GF-D8 (cell line): ENCODE measurements at regions not wholly inside any gene's neighbourhood (a gene's known extent, or its start where the extent isn't known, plus 50 kb on each side); places are given as distances from the start of the nearest gene placed in this dataset.
"Not testable (repeated sequence)": the region's sequence is repeated elsewhere in the genome, so short reads cannot be mapped to it uniquely, and the experiment has no call there.

Experiments used
- DNase-seq: peaks from one replicate; lab custom pipeline; 2025; lab: John Stamatoyannopoulos, UW

DNA sequence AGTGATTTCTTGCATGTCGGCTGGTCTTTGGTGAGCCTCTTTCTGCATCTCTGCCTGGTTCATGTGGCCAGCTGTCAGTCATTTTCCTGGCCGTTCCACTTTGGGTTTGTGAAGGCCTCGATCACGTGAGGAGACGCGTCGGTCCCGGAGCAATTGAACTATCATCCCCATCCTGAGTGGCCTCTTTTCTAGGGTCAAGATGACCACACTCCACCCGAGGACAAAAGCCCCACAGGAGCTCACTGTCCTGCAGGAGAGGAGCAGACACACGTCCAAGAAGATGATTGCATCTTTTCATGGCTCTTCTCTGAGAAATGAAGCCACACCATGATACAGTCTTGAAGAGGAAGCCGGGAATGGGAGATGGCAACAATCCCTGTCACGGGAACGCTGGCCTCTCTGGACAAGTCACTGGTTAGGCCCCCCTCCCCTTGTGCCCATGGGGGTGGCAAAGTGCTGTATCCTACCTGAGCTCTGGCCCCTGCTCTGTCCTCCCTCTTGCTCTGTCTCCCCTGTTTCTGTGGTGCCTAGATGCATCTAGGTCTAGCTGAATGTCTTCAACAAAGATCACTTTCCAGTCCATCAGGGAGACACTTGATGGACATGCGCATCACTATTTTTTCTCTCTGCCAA is 291.4 kb upstream of the ZNF337 start:
- not testable (repeated sequence) for DNase-seq

DNA sequence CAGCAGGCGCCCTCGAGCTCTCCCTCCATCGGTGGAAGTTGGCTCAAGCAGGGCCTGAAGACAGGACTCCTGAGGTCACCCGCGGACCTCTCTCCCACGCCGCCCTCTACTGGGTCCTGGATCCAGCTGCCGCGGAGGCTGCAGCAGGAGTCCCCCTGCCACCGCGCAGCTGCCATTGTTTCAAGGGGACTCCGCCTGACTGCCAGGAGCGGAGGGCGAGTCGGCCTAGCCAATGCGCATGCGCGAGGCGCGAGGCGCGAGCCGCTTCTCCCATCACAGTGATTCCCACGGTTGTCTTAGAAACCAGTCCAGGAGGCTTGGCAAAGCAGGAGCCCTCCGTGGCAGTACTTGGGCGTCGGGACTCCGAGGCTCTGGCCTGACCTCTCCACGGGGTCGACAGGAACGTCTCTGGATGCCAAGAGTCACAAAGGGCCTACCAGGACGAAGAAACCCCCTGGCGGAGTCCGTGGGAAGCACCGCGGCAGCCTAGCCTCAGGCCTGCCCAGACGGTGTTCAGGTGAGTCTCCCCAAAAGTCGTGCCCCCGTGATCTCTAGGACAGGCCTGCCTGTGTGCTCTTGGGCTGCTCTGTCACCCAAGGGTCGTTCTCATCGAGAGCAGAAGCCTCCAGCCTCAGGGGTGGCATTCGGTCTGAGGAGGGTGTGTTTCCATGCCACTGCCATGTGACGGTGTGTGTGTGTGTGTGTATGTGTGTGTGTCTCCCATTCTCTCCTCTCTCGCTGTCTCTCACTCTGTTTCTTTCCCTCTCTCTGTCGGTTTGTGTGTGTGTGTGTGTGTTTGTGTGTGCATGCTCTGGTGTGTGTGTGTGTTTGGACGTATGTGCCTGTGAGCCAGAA is 290.6 kb upstream of the ZNF337 start:
- no peak for DNase-seq

DNA sequence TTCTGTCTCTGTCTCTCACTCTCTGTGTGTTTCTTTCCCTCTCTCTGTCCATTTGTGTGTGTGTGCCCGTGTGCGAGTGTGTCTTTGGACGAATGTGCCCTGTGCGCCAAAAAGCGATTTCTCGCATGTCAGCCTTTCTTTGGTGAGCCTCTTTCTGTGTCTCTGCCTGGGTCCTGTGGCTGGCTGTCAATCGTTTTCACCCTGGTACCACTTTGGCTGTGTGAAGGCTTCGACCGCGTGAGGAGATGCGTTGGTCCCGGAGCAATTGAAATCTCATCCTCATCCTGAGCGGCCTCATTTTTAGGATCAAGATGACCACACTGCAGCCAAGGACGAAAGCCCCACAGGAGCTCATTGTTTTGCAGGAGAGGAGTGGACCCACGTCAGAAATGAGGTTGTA is 288.9 kb upstream of the ZNF337 start:
- DNase-seq = no peak

DNA sequence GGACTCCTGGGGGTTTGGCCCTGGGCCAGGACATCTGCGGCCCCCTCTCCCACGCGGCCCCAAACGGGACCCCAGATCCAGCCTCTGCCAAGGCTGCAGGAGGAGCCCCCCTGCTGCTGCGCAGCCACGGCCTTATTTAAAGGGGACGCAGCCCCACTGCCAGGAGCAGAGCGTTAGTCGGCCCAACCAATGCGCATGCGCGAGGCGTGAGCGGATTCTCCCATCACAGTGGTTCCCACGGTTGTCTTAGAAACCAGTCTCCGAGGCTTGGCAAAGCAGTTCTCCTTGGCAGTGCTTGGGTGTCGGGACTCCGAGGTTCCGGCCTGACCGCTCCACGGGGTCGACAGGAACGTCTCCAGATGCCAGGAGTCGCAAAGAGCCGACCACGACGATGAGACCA is 288.3 kb upstream of the ZNF337 start:
- no peak for DNase-seq

DNA sequence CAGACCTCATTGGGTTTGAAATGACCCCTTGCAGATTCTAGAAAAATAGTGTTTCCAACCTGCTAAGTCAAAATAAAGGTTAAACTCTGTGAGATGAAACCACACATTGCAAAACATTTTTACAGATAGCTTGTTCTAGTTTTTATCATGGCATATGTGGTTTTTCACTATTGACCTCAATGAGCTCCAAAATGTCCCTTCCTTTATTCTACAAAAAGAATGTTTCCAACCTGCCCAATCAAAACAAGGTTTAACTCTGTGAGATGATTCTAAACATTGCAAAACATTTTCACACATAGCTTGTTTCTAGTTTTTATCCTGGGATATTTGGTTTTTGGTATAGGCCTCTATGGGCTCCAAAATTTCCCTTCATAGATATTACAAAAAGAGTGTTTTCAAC is 286.0 kb upstream of the ZNF337 start:
- not testable (repeated sequence) for DNase-seq

DNA sequence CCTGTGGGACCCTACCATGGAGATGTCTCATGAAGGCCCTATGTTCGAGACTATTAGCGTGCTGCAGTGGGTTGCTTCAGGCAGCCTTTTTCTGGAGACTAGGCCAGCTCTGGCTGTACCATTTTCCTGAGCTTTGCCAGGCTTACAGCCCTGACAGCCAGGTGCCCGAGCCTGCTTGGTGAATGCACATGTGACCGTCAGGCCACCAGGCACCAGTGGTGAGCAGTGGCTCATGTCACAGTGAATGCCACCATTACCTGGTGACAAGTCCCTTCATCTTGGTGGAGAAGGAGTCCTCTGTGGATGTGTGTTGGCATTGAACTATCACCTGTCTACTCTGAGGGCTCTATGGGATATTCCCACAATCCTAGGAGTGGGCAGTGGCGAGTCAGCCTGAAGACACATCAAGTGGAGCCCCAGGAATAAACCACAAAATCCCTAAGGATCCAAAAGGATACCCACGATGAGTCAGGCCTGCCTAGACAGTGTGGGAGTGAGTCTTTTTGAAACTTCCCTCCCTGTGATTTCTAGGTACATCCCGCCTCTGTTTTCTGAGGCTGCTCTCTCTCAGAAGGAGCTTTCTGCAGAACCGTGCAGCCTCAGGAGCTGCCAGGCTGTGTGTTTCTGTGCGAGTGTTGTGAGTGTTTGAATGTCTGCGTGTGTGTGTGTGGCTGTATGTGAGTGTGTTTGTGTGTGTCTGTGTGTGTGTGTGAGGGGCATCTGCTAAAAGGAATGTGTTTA is 282.0 kb upstream of the ZNF337 start:
- DNase-seq = not testable (repeated sequence)

DNA sequence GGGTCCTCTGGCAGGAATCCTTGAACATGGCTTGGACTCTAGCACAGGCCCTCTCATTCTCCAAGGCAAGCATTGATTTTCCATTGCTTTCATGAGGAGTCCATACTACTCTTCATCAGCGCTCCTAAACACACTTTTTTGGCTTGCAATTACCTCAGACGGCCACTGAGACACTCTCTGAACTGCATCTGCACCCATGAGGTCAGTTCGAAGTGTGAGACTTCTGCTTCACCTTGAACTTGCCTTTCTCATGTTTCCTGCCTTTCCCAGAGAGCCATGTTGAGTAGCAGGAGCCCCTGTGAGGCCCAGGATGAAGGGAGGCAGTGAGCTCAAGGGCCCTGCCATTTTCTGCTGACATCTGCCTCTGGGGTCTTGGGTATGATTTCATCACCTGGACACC is 279.2 kb upstream of the ZNF337 start:
- not testable (repeated sequence) for DNase-seq

DNA sequence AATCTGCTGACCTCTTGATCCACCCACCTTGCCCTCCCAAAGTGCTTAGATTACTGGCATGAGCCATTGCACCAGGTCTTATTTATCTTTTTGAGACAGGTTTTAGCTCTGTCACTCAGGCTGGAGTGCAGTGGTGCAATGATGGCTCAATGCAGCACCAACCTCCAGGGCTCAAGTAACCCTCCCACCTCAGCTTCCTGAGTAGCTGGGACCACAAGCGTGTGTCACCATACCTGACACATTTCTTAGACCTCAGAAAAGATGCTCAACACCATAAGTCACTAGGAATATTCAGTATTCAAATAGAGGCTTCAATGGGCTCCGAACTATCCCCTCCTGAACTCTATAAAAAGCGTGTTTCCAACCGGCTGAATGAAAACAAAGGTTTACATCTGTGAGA is 268.6 kb upstream of the ZNF337 start:
- DNase-seq = not testable (repeated sequence)

DNA sequence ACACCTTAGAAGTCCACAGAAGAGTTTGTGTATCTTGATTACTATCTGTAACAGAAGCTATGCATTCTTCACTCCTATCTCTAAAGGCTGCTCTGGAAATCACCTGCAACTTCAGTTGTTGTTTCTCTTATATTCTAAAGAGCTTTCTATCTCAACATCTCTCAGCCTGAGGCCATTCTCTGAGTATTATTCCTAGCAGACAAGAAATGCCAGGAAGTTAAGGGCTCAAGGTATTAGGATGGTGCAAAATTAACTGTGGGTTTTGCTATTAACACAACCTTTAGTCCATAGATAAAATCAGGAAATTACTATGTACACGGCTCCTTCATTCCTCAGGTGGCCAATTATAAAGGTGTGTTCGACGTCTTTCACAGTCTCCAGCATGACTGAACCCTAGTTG is 257.2 kb upstream of the ZNF337 start:
- not testable (repeated sequence) for DNase-seq

DNA sequence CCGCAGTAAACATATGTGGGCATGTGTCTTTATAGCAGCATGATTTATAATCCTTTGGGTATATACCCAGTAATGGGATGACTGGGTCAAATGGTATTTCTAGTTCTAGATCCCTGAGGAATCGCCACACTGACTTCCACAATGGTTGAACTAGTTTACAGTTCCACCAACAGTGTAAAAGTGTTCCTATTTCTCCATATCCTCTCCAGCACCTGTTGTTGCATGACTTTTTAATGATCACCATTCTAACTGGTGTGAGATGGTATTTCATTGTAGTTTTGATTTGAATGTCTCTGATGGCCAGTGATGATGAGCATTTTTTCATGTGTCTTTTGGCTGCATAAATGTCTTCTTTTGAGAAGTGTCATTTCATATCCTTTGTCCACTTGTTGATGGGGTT is 238.6 kb upstream of the ZNF337 start:
- not testable (repeated sequence) for DNase-seq

DNA sequence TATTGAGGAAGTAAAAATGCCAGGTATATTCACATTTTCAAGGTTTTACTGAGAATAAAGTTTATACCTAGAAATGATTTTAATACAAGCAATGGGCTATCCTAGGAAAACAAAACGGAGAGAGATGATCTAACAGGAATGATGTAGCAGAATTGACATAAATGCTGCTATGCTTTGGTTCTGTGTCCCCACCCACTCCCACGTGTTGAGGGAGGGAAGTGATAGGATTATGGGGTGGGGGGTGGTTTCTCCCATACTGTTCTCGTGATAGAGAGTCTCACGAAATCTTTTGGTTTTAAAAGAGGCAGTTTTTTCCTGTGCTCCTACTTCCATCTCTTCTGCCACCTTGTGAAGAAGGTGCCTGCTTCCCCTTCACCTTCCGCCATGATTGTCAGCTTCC is 236.2 kb upstream of the ZNF337 start:
- DNase-seq = not testable (repeated sequence)

DNA sequence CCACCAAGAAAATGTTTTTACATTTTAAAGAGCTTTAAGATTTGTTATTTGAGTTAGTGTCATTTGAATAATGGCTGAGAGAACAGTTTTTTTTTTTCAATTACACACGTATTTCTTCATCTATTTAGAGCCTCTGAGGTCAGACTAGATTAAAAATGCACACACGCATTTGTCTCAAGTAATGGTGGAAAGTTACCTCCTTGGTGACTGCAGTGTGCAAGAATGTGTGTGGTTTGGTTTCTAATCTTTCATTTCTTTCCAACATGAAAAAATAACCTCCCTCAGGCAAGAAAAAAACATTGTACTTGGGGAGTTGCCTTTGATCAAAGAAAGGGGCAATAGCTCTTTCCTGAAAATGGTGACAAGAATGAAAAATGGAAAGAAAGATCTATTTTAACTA is 235.5 kb upstream of the ZNF337 start:
- not testable (repeated sequence) for DNase-seq

DNA sequence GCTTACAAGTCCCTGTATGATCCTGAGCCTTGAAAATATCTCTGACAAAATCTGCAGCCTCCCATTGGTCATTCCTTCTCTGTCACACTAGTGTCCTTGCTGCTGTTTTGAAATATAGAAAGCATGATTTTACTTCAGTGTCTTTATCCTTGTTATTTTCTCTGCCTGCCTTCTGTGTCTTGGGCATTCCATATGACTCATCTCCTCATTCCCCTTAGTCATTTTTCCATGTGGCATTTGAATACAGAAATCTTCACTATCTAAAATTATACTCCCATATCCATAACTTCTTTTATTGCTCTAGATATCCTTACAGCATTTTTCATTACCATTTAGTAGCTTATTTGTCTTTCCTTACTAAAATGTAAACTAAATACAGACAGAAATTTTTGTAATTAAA is 205.7 kb upstream of the ZNF337 start:
- not testable (repeated sequence) for DNase-seq

DNA sequence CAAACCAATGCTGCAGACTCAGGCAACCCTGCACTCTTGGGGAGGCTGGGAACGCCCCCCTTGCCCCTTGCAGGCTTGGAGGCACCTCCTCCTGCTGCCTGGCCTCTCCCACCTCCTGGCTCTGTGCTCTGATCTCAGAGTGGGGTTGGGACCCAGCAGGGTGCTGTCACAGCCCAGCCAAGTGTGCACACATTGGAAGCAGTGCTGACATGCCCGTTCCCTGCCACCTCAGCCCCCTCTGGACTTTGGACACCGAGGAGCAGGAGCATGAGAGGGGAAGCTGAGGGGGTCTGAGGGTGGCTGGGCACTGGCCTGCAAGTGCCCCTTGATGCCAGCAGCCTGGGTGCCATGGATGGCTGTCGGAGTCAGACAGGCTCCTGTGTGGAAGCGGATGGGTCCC is 202.0 kb upstream of the ZNF337 start:
- not testable (repeated sequence) for DNase-seq

DNA sequence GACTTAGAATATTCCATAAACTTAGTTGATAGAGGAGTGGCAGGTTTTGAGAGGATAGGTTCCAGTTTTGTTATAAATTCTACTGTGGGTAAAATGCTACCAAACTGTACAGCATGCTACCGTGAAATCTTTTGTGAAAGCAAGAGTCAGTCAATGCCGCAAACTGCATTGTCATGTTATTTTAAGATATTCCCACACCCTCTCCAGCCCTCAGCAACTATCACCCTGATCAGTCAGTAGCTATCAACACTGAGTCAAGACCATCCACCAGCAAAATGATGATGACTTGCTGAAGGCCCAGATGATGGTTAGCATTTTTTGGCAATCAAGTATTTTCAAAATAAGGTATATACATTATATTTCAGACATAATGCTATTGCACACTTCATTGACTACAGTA is 182.4 kb upstream of the ZNF337 start:
- DNase-seq = not testable (repeated sequence)

DNA sequence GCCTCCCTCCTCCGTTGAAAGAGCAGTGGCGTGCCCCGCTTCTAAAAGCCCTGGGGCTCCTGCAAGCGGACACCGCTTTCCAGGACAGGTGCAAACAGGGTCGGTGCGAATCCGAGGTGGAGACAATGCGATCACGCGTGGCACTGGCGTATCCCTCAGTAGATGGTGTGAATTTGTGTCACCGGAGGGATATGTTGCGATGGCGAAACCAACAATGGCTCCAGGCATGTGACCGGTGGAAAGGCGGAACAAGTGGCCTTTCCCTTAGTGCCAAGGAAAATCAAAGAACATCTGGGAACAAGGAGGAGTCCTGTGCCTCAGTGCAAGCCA is 172.0 kb upstream of the ZNF337 start:
- not testable (repeated sequence) for DNase-seq

DNA sequence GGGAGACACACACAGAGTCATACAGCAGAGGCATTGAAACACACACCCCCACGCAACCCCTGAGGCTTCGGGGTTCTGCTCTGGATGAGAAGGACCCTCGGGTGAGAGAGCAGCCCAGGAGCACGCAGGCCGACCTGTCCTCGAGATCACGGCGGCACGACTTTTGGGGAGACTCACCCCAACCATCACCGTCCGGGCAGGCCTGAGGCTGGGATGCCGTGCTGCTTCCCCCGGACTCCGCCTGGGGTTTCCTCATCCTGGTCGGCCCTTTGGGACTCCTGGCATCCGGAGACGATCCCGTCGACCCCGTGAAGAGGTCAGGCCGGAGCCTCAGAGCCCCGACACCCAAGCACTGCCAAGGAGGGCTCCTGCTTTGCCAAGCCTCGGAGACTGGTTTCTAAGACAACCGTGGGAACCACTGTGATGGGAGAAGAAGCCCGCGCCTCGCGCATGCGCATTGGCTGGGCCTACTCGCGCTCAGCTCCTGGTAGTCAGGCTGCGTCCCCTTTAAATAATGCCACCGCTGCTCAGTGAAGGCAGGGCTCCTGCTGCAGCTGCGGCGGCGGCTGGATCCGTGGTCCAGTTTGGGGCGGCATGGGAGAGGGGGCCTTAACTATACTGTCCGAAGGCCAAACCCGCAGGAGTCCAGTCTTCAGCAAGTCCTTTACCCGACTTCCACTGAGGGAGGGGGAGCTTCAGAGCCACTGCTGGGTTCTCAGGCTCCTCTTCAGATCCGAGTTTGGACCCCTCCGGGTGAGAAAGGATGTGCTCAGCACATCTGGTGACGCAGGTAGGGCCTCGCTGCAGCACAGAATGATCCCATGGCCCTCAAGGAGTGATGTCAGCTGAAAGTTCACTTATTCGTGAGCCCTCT is 171.4 kb upstream of the ZNF337 start:
- DNase-seq = no peak

DNA sequence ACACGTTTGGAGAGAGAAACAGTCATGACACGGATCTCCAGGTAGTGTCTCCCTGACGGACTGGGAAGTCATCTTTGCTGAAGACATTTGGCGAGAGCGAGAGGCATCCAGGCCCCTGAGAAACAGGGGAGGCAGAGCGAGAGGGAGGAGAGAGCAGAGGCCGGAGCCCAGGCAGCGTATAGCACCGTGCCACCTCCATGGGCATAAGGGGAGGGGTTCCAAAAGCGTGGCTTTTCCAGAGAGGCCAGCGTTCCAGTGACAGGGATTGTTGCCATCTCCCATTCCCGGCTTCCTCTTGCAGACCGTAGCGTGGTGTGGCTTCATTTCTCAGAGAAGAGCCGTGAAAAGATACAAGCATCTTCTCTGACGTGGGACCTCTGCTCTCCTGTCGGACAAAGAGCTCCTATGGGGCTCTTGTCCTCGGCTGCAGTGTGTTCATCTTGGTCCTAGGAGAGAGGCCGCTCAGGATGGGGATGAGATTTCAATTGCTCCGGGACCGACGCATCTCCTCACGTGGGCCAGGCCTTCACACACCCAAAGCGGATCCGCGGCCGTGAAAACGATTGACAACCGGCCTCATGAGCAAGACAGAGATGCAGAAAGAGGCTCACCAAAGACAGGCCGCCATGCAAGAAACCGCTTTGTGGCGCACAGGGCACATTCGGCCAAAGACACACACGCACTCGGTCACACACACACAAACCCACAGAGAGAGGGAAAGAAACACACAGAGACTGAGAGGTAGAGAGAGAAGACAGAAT is 170.5 kb upstream of the ZNF337 start:
- DNase-seq = not testable (repeated sequence)

DNA sequence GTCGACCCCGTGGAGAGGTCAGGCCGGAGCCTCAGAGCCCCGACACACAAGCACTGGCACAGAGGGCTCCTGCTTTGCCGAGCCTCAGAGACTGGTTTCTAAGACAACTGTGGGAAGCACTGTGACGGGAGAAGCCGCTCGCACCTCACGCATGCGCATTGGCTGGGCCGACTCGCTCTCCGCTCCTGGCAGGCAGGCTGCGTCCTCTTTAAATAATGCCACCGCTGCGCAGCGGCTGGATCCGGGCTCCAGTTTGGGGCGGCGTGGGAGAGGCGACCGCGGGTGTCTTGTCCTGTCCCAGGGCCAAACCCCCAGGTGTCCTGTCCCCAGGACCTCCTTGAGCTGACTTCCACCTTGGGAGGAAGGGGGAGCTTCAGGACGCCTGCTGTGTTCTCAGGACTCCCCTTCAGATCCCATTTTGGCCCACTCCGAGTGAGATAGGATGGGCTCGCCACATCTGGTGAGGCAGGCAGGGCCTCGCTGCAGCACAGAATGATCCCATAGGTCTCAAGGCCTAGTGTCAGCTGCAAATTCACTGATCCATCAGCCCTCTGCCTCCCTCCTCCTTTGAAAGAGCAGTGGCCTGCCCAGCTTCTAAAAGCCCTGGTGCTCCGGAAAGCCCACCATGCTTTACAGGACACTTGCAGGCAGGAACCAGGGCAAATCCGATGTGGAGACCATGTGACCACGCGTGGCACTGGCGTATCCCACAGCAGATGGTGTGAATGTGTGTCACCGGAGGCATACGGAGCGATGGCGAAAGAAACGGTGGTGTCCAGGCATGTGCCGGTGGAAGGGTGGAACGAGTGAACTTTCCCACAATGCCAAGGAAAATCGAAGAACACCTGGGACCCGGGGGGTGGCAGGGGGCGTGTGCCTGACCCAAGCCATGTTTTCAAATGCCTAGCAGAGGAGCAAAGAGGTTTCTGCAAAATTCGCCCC is 169.3 kb upstream of the ZNF337 start:
- DNase-seq = no peak
